WTC11 (cell line): ENCODE measurements at regions not wholly inside any gene's neighbourhood (a gene's known extent, or its start where the extent isn't known, plus 50 kb on each side); places are given as distances from the start of the nearest gene placed in this dataset.

Experiments used
- ATAC-seq: fragments of 200-7000 bp; cut with Tn5 transposase; 2 replicates; pipeline ENCODE4 v1.10.0; 2021; ENCODE audit warnings: mild to moderate bottlenecking, moderate library complexity
- CTCF ChIA-PET: fragments of 300-600 bp; sonication (Branson Sonifier 250); formaldehyde crosslinking; loops from one replicate; lab custom pipeline; 2021; ENCODE audit warnings: antibody characterized with exemption; lab: Charles Lee
- POLR2A ChIA-PET: fragments of 350-600 bp; sonication (Branson Sonifier 250); formaldehyde crosslinking; loops from one replicate; lab custom pipeline; 2021; ENCODE audit warnings: antibody characterized with exemption; lab: Charles Lee
- DNase-seq: peaks from one replicate; pipeline ENCODE4 v3.0.0; 2021; ENCODE audit warnings: low spot score
- H3K27ac Mint-ChIP-seq: 2 replicates; pipeline ENCODE4 v1.8.0; 2021; ENCODE audit warnings: mixed read lengths
- H3K27me3 Mint-ChIP-seq: 2 replicates; pipeline ENCODE4 v1.8.0; 2021; ENCODE audit warnings: low read depth, mild to moderate bottlenecking, moderate library complexity, mixed read lengths
- H3K36me3 Mint-ChIP-seq: 2 replicates; pipeline ENCODE4 v1.8.0; 2021; ENCODE audit warnings: mixed read lengths
- H3K4me1 Mint-ChIP-seq: 2 replicates; pipeline ENCODE4 v1.8.0; 2022; ENCODE audit warnings: mixed read lengths
- H3K4me3 Mint-ChIP-seq: 2 replicates; pipeline ENCODE4 v1.8.0; 2021; ENCODE audit warnings: mild to moderate bottlenecking, moderate library complexity, mixed read lengths
- H3K9me3 Mint-ChIP-seq: 2 replicates; pipeline ENCODE4 v1.8.0; 2021; ENCODE audit warnings: mixed read lengths
- EMX1 ChIP-seq: fragments of 250-450 bp; sonication (Bioruptor Pico); IDR thresholded peaks from 2 replicates; pipeline ENCODE4 v1.8.0; 2021; ENCODE audit warnings: mild to moderate bottlenecking
- FOXP1 ChIP-seq: sonication (generic); formaldehyde crosslinking; IDR thresholded peaks from 2 replicates; pipeline ENCODE4 v1.8.0; 2022; ENCODE audit warnings: missing genetic modification reagents, mild to moderate bottlenecking, moderate library complexity, borderline replicate concordance
- GRHL2 ChIP-seq: fragments of 250-450 bp; sonication (Bioruptor Pico); IDR thresholded peaks from 2 replicates; pipeline ENCODE4 v1.8.0; 2022; ENCODE audit warnings: mild to moderate bottlenecking, moderate library complexity; ENCODE audit not compliant: insufficient replicate concordance, severe bottlenecking
- MYBL2 ChIP-seq: sonication (generic); formaldehyde crosslinking; IDR thresholded peaks from 2 replicates; pipeline ENCODE4 v1.8.1; 2023; ENCODE audit warnings: mild to moderate bottlenecking, moderate library complexity, missing genetic modification reagents
- NFATC4 ChIP-seq: fragments of 250-450 bp; sonication (Bioruptor Pico); IDR thresholded peaks from 2 replicates; pipeline ENCODE4 v1.9.0; 2021; ENCODE audit warnings: mild to moderate bottlenecking
- NFYB ChIP-seq: sonication (generic); formaldehyde crosslinking; conservative IDR thresholded peaks from 2 replicates; pipeline ENCODE4 v1.8.0; 2022; ENCODE audit warnings: low read depth, missing genetic modification reagents
- PRRX2 ChIP-seq: fragments of 250-450 bp; sonication (Bioruptor Pico); IDR thresholded peaks from 2 replicates; pipeline ENCODE4 v1.8.0; 2021; ENCODE audit warnings: mild to moderate bottlenecking
- RELA ChIP-seq: sonication (generic); formaldehyde crosslinking; IDR thresholded peaks from 2 replicates; pipeline ENCODE4 v1.8.1; 2022; ENCODE audit warnings: missing genetic modification reagents, mild to moderate bottlenecking, borderline replicate concordance
- SMAD4 ChIP-seq: sonication (generic); formaldehyde crosslinking; IDR thresholded peaks from 2 replicates; pipeline ENCODE4 v1.8.0; 2022; ENCODE audit warnings: mild to moderate bottlenecking, missing genetic modification reagents
- TEAD1 ChIP-seq: sonication (generic); formaldehyde crosslinking; IDR thresholded peaks from 2 replicates; pipeline ENCODE4 v1.8.0; 2022; ENCODE audit warnings: mild to moderate bottlenecking, missing genetic modification reagents
- ZBTB21 ChIP-seq: sonication (generic); formaldehyde crosslinking; IDR thresholded peaks from 2 replicates; pipeline ENCODE4 v1.8.1; 2023; ENCODE audit warnings: mild to moderate bottlenecking, missing genetic modification reagents, borderline replicate concordance
- ZNF138 ChIP-seq: sonication (generic); formaldehyde crosslinking; conservative IDR thresholded peaks from 2 replicates; pipeline ENCODE4 v1.8.1; 2022; ENCODE audit warnings: mild to moderate bottlenecking, moderate library complexity, missing genetic modification reagents
- ZNF232 ChIP-seq: sonication (generic); formaldehyde crosslinking; IDR thresholded peaks from 2 replicates; pipeline ENCODE4 v1.8.0; 2022; ENCODE audit warnings: mild to moderate bottlenecking, missing genetic modification reagents
- ZNF317 ChIP-seq: sonication (generic); formaldehyde crosslinking; IDR thresholded peaks from 2 replicates; pipeline ENCODE4 v1.8.1; 2023; ENCODE audit warnings: low read depth, mild to moderate bottlenecking, moderate library complexity, missing genetic modification reagents, borderline replicate concordance
- ZNF416 ChIP-seq: fragments of 250-450 bp; sonication (Bioruptor Pico); IDR thresholded peaks from 2 replicates; pipeline ENCODE4 v1.9.0; 2021; ENCODE audit warnings: mild to moderate bottlenecking, inconsistent platforms
- TF ChIP-seq, protein P1 (sequence below): sonication (generic); formaldehyde crosslinking; IDR thresholded peaks from 2 replicates; pipeline ENCODE4 v1.8.1; 2023; ENCODE audit warnings: mild to moderate bottlenecking, missing genetic modification reagents, borderline replicate concordance
- TF ChIP-seq, protein P2 (sequence below): sonication (generic); formaldehyde crosslinking; IDR thresholded peaks from 2 replicates; pipeline ENCODE4 v1.8.0; 2022; ENCODE audit warnings: mild to moderate bottlenecking, missing genetic modification reagents
- TF ChIP-seq, protein P3 (sequence below): sonication (generic); formaldehyde crosslinking; conservative IDR thresholded peaks from 2 replicates; pipeline ENCODE4 v1.8.1; 2023; ENCODE audit warnings: mild to moderate bottlenecking, low read depth, missing genetic modification reagents, moderate library complexity
- TF ChIP-seq, protein P4 (sequence below): fragments of 250-450 bp; sonication (Bioruptor Pico); IDR thresholded peaks from 2 replicates; pipeline ENCODE4 v1.9.0; 2021; ENCODE audit warnings: mild to moderate bottlenecking, borderline replicate concordance
- TF ChIP-seq, protein P5 (sequence below): fragments of 250-450 bp; sonication (Bioruptor Pico); IDR thresholded peaks from 2 replicates; pipeline ENCODE4 v1.9.0; 2021; ENCODE audit warnings: mild to moderate bottlenecking
- TF ChIP-seq, protein P6 (sequence below): sonication (generic); formaldehyde crosslinking; IDR thresholded peaks from 2 replicates; pipeline ENCODE4 v1.8.0; 2022; ENCODE audit warnings: mild to moderate bottlenecking, missing genetic modification reagents
- TF ChIP-seq, protein P7 (sequence below): sonication (generic); formaldehyde crosslinking; IDR thresholded peaks from 2 replicates; pipeline ENCODE4 v1.8.1; 2022; ENCODE audit warnings: mild to moderate bottlenecking, missing genetic modification reagents, moderate library complexity, borderline replicate concordance

DNA sequence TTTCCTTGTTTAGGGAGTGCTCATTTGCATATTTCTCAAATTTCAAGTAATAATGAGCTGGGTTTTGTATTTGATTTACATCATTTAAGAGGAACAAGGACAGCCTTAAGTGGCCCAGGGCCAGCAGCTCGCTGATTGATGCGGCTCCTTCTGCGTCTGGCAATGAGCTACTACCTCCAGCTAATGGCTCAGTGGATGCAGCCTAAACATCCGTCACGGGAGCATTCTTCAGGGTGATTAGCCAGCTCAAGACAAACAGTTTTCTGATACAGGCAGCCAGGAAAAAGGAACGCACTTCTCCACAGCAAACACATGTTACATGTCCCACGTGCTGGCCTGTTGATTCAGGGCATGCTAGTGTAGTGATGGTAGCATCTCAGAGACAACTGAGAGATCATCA lies 169.3 kb upstream of the TCERG1L start (continued):
- TF ChIP-seq, protein P1, sequence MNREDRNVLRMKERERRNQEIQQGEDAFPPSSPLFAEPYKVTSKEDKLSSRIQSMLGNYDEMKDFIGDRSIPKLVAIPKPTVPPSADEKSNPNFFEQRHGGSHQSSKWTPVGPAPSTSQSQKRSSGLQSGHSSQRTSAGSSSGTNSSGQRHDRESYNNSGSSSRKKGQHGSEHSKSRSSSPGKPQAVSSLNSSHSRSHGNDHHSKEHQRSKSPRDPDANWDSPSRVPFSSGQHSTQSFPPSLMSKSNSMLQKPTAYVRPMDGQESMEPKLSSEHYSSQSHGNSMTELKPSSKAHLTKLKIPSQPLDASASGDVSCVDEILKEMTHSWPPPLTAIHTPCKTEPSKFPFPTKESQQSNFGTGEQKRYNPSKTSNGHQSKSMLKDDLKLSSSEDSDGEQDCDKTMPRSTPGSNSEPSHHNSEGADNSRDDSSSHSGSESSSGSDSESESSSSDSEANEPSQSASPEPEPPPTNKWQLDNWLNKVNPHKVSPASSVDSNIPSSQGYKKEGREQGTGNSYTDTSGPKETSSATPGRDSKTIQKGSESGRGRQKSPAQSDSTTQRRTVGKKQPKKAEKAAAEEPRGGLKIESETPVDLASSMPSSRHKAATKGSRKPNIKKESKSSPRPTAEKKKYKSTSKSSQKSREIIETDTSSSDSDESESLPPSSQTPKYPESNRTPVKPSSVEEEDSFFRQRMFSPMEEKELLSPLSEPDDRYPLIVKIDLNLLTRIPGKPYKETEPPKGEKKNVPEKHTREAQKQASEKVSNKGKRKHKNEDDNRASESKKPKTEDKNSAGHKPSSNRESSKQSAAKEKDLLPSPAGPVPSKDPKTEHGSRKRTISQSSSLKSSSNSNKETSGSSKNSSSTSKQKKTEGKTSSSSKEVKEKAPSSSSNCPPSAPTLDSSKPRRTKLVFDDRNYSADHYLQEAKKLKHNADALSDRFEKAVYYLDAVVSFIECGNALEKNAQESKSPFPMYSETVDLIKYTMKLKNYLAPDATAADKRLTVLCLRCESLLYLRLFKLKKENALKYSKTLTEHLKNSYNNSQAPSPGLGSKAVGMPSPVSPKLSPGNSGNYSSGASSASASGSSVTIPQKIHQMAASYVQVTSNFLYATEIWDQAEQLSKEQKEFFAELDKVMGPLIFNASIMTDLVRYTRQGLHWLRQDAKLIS, result no peak
- TF ChIP-seq NFATC4 (CRISPR knock-in tag) (no peak), ZNF232 (CRISPR knock-in tag) (no peak), FOXP1 (CRISPR knock-in tag) (no peak), GRHL2 (CRISPR knock-in tag) (no peak), PRRX2 (CRISPR knock-in tag) (no peak), EMX1 (CRISPR knock-in tag) (no peak)
- TF ChIP-seq, protein P2, sequence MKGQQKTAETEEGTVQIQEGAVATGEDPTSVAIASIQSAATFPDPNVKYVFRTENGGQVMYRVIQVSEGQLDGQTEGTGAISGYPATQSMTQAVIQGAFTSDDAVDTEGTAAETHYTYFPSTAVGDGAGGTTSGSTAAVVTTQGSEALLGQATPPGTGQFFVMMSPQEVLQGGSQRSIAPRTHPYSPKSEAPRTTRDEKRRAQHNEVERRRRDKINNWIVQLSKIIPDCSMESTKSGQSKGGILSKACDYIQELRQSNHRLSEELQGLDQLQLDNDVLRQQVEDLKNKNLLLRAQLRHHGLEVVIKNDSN (CRISPR knock-in tag), result no peak
- TF ChIP-seq, protein P3, sequence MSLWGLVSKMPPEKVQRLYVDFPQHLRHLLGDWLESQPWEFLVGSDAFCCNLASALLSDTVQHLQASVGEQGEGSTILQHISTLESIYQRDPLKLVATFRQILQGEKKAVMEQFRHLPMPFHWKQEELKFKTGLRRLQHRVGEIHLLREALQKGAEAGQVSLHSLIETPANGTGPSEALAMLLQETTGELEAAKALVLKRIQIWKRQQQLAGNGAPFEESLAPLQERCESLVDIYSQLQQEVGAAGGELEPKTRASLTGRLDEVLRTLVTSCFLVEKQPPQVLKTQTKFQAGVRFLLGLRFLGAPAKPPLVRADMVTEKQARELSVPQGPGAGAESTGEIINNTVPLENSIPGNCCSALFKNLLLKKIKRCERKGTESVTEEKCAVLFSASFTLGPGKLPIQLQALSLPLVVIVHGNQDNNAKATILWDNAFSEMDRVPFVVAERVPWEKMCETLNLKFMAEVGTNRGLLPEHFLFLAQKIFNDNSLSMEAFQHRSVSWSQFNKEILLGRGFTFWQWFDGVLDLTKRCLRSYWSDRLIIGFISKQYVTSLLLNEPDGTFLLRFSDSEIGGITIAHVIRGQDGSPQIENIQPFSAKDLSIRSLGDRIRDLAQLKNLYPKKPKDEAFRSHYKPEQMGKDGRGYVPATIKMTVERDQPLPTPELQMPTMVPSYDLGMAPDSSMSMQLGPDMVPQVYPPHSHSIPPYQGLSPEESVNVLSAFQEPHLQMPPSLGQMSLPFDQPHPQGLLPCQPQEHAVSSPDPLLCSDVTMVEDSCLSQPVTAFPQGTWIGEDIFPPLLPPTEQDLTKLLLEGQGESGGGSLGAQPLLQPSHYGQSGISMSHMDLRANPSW (CRISPR knock-in tag), result no peak
- TF ChIP-seq, protein P4, sequence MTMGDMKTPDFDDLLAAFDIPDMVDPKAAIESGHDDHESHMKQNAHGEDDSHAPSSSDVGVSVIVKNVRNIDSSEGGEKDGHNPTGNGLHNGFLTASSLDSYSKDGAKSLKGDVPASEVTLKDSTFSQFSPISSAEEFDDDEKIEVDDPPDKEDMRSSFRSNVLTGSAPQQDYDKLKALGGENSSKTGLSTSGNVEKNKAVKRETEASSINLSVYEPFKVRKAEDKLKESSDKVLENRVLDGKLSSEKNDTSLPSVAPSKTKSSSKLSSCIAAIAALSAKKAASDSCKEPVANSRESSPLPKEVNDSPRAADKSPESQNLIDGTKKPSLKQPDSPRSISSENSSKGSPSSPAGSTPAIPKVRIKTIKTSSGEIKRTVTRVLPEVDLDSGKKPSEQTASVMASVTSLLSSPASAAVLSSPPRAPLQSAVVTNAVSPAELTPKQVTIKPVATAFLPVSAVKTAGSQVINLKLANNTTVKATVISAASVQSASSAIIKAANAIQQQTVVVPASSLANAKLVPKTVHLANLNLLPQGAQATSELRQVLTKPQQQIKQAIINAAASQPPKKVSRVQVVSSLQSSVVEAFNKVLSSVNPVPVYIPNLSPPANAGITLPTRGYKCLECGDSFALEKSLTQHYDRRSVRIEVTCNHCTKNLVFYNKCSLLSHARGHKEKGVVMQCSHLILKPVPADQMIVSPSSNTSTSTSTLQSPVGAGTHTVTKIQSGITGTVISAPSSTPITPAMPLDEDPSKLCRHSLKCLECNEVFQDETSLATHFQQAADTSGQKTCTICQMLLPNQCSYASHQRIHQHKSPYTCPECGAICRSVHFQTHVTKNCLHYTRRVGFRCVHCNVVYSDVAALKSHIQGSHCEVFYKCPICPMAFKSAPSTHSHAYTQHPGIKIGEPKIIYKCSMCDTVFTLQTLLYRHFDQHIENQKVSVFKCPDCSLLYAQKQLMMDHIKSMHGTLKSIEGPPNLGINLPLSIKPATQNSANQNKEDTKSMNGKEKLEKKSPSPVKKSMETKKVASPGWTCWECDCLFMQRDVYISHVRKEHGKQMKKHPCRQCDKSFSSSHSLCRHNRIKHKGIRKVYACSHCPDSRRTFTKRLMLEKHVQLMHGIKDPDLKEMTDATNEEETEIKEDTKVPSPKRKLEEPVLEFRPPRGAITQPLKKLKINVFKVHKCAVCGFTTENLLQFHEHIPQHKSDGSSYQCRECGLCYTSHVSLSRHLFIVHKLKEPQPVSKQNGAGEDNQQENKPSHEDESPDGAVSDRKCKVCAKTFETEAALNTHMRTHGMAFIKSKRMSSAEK, result no peak

DNA sequence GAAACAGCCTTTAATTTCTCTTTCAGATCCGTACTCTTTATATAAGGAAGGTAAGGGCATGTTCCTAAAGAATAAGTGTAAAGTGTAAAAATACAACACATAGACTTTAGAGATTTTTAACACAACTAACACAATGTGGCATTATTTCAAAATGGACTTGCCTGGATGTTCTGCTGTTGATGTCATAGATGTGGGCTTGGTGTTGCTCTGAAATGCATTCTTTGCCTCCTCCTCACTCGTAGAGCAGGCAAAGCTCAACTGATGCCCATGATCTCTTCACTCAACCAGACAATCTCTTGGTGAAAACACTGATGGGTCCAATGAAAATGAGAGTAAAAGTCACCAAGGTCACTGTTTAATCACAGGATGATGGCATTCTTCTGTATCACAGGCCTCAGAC lies 174.2 kb upstream of the TCERG1L start:
- H3K36me3 Mint-ChIP-seq, result peaks cover 70% of the 10 kb centered on the region
- no peak for DNase-seq
- no peak for TF ChIP-seq ZNF138 (CRISPR knock-in tag)
- TF ChIP-seq ZNF317 (CRISPR knock-in tag), result no peak
- TF ChIP-seq, protein P5, sequence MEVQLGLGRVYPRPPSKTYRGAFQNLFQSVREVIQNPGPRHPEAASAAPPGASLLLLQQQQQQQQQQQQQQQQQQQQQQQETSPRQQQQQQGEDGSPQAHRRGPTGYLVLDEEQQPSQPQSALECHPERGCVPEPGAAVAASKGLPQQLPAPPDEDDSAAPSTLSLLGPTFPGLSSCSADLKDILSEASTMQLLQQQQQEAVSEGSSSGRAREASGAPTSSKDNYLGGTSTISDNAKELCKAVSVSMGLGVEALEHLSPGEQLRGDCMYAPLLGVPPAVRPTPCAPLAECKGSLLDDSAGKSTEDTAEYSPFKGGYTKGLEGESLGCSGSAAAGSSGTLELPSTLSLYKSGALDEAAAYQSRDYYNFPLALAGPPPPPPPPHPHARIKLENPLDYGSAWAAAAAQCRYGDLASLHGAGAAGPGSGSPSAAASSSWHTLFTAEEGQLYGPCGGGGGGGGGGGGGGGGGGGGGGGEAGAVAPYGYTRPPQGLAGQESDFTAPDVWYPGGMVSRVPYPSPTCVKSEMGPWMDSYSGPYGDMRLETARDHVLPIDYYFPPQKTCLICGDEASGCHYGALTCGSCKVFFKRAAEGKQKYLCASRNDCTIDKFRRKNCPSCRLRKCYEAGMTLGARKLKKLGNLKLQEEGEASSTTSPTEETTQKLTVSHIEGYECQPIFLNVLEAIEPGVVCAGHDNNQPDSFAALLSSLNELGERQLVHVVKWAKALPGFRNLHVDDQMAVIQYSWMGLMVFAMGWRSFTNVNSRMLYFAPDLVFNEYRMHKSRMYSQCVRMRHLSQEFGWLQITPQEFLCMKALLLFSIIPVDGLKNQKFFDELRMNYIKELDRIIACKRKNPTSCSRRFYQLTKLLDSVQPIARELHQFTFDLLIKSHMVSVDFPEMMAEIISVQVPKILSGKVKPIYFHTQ (CRISPR knock-in tag), result no peak
- TF ChIP-seq SMAD4, result no peak
- no peak for TF ChIP-seq RELA (CRISPR knock-in tag)
- no peak for TF ChIP-seq MYBL2 (CRISPR knock-in tag)
- TF ChIP-seq ZNF416 (CRISPR knock-in tag), result no peak
- TF ChIP-seq, protein P6, sequence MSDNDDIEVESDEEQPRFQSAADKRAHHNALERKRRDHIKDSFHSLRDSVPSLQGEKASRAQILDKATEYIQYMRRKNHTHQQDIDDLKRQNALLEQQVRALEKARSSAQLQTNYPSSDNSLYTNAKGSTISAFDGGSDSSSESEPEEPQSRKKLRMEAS (CRISPR knock-in tag), result no peak
- TF ChIP-seq ZBTB21 (CRISPR knock-in tag), result no peak
- TF ChIP-seq, protein P7, sequence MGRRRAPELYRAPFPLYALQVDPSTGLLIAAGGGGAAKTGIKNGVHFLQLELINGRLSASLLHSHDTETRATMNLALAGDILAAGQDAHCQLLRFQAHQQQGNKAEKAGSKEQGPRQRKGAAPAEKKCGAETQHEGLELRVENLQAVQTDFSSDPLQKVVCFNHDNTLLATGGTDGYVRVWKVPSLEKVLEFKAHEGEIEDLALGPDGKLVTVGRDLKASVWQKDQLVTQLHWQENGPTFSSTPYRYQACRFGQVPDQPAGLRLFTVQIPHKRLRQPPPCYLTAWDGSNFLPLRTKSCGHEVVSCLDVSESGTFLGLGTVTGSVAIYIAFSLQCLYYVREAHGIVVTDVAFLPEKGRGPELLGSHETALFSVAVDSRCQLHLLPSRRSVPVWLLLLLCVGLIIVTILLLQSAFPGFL (CRISPR knock-in tag), result no peak
- TF ChIP-seq NFYB (CRISPR knock-in tag), result no peak
- no peak for TF ChIP-seq TEAD1 (CRISPR knock-in tag)
- TF ChIP-seq, all 79 proteins: peak for 0
- ATAC-seq, result no peak
- Mint-ChIP-seq H3K4me1 (no peaks in the 10 kb centered on the region), H3K27ac (no peak overlapping the region), H3K27me3 (peaks cover 10% of the 10 kb centered on the region), H3K4me3 (no peak overlapping the region), H3K9me3 (peaks cover 91% of the 10 kb centered on the region)
- CTCF ChIA-PET, result no interaction called here
- POLR2A ChIA-PET, result no interaction called here
